ENCODE measurements at regions not wholly inside any gene's neighbourhood (a gene's known extent, or its start where the extent isn't known, plus 50 kb on each side); places are given as distances from the start of the nearest gene placed in this dataset.

GRCh38 chr5:15031180-15031579, 159.6 kb upstream of the ANKH start:
- H3K4me3 ChIP-seq: no peak overlapping the region
- DNase-seq (no peak), ATAC-seq (no peak)
- H3K4me1 ChIP-seq: no peaks in the 10 kb centered on the region
- intact Hi-C loops (cut with DNase I): no loop called here
- H3K27ac ChIP-seq: no peak overlapping the region
- no peaks in the 10 kb centered on the region for H3K27me3 ChIP-seq
- no peaks in the 10 kb centered on the region for H3K9me3 ChIP-seq
- H3K36me3 ChIP-seq: no peaks in the 10 kb centered on the region
- no peak for TF ChIP-seq CTCF (IDR thresholded peaks at IDR 0.05)

- ATAC-seq (no peak), DNase-seq (no peak)
- Histone ChIP-seq H3K4me3 (no peak overlapping the region), H3K4me1 (no peaks in the 10 kb centered on the region), H3K27me3 (no peaks in the 10 kb centered on the region), H3K36me3 (no peaks in the 10 kb centered on the region), H3K27ac (no peak overlapping the region), H3K9me3 (no peaks in the 10 kb centered on the region)
- intact Hi-C loops (cut with DNase I): no loop called here
- TF ChIP-seq CTCF (IDR thresholded peaks at IDR 0.05): no peak
Observed at GRCh38 chr5:15027764-15028163, 156.2 kb upstream of the ANKH start.

GRCh38 chr5:15026944-15027343, 155.4 kb upstream of the ANKH start:
- DNase-seq: no peak
- peaks cover 0 to under 1% of the 10 kb centered on the region in 2 donors for H3K4me1 ChIP-seq
- no peaks in the 10 kb centered on the region for H3K36me3 ChIP-seq
- no peak overlapping the region for H3K4me3 ChIP-seq
- no peak for ATAC-seq
- H3K27ac ChIP-seq: no peak overlapping the region
- intact Hi-C loops (cut with DNase I): no loop called here
- H3K9me3 ChIP-seq: no peaks in the 10 kb centered on the region
- H3K27me3 ChIP-seq: no peaks in the 10 kb centered on the region
- no peak for TF ChIP-seq CTCF (IDR thresholded peaks at IDR 0.05)

GRCh38 chr5:15026011-15026893, 154.7 kb upstream of the ANKH start:
- H3K4me1 ChIP-seq: peaks cover 0 to 3% of the 10 kb centered on the region in 2 donors
- H3K27me3 ChIP-seq: no peaks in the 10 kb centered on the region
- intact Hi-C loops (cut with DNase I): no loop called here
- H3K9me3 ChIP-seq: no peaks in the 10 kb centered on the region
- DNase-seq (no peak), ATAC-seq (peak; percentile 39)
- no peaks in the 10 kb centered on the region for H3K36me3 ChIP-seq
- no peak overlapping the region for H3K27ac ChIP-seq
- TF ChIP-seq CTCF (IDR thresholded peaks at IDR 0.05): no peak
- H3K4me3 ChIP-seq: no peak overlapping the region

- no peak for ATAC-seq
- intact Hi-C loops (cut with DNase I): no loop called here
- H3K9me3 ChIP-seq: no peaks in the 10 kb centered on the region
Observed at GRCh38 chr5:15023846-15024245, 152.3 kb upstream of the ANKH start.

More at GRCh38 chr5:15023846-15024245, 152.3 kb upstream of the ANKH start:
- peaks cover 0 to 3% of the 10 kb centered on the region in 2 donors for H3K4me1 ChIP-seq
- no peak for TF ChIP-seq CTCF (IDR thresholded peaks at IDR 0.05)
- no peak overlapping the region for H3K4me3 ChIP-seq
- no peak overlapping the region for H3K27ac ChIP-seq
- DNase-seq: no peak
- no peaks in the 10 kb centered on the region for H3K36me3 ChIP-seq
- no peaks in the 10 kb centered on the region for H3K27me3 ChIP-seq

All from left lung (tissue), 4 donors.